DMS53 (cell line): ENCODE measurements at regions not wholly inside any gene's neighbourhood (a gene's known extent, or its start where the extent isn't known, plus 50 kb on each side); places are given as distances from the start of the nearest gene placed in this dataset.
A peak's percentile ranks its signal among the peaks of the same experiment; 100 is the strongest.

Source experiments
- DNase-seq: peaks from one replicate; lab custom pipeline; 2025; lab: John Stamatoyannopoulos, UW

GRCh38 chr4:23245203-23245832, 552.6 kb downstream of the GBA3 start:
- DNase-seq, result no peak

DNA sequence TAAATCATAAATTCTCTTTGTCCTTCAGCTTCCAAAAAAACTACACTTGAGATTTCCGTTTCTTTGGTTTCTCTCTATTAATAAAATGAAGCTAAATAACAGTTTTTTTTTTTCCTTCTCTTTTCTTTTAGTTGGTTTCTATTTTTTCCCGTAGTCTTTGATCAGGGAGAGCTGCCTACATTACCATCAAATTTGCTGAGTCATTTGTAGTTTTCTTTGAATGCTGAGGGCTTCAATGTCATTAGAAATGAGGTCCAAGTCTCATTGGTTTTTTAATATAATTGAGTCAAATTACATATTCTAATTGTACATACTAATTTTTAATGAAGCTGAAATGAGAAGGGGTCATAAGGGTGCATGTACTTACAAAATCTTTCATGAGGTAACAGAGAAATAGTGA, 550.2 kb downstream of the GBA3 start:
- DNase-seq, result peak; percentile 25

GRCh38 chr4:23241408-23241807, 548.7 kb downstream of the GBA3 start:
- no peak for DNase-seq

DNA sequence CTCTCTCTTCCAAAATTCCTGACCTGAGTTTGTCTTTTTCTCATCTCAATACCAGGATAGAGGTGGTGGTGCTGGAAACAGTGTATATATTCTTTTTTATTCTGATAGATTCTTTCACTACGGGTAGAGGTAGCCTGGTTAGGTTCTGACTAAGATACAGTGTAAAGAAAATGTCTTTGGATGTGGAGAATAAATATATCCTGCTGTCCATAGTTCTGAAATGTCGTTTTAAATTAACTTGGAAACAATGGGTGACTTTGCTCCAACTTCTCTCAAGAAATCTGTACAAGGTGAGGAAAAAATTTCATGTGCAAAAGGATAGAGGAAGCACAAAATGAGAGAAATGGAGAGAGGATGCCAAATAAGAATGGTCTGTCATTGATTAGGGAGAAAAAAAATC, 546.1 kb downstream of the GBA3 start:
- DNase-seq, result no peak

GRCh38 chr4:23237771-23238170, 545.0 kb downstream of the GBA3 start:
- no peak for DNase-seq

- no peak for DNase-seq
Measured at GRCh38 chr4:23235628-23236390, 543.1 kb downstream of the GBA3 start.

DNA sequence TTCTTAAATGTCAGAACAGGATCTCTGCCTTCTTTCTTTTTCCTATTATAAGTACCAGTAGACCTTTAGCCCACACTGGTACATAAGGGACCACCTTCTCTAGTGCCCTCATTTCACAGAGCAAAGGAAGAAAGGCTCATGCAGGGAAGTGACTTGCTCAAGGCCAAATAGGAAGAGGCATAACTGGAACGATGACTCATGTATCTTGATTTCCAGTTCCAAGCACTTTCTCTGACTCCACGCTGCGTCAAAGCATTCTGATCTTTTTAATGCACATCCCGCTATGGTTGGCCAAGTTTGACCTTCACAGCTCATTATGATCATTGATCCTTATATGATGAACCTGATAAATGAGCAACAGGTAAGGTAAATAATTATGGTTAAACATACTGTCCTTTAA, 542.0 kb downstream of the GBA3 start:
- no peak for DNase-seq

- DNase-seq, result no peak
Measured at GRCh38 chr4:23234018-23234417, 541.3 kb downstream of the GBA3 start.

DNA sequence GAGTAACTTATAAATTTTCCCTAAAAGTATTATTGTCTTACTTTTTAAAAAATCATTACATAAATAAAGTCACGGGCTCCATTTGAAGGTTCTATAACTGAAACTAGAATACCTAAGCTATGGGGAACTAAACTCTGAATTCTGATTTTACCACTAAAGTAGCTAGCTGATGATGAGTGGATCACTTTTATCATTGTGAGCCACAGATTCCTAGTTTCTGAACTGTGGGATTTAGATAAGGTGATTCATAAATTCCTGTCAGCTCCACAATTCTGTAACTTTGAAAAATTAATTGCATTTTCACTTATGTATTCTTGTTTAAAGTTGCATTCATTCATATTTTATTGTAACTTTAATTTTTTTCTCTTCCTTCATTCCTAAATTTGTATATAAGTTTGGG, 540.9 kb downstream of the GBA3 start:
- no peak for DNase-seq

DNA sequence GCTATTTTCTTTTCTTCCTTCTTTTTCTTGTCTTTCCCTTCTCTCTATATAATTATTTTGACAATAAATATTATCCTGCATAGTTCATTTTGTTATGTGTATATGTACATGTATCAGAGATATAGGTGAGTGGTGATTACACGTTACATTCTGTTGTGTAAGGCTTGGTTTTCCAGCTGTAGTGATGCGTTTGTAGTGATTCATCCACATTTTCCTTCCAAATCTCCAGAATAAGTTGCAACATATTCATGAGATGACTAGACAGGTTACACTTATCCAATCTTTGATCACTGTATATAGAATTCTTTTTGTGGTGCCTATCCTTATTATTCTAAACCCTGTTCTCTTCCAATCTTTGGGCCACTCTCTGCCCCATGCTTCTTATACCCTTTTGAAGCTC, 540.2 kb downstream of the GBA3 start:
- no peak for DNase-seq

DNA sequence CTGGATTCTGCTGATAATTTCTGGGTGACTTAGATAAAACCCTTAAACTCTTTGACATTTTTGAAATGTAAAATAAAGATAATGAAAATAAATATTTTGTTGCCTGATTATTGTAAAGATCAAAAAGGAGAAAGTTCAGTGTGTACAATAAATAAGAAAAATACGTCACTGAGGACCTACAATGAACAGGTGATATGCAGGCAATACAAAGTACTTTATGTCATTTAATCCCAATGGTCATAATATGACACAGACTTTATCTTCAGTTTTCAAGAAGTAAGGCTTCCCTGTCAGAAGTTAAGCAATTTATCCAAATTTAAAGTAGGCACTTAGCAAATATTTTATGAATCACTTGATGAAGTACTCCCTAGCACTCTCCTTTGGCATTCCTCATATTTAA, 532.8 kb downstream of the GBA3 start:
- DNase-seq, result no peak

GRCh38 chr4:23224684-23225420, 532.1 kb downstream of the GBA3 start:
- DNase-seq, result no peak

GRCh38 chr4:23220911-23221310, 528.2 kb downstream of the GBA3 start:
- DNase-seq, result no peak

- DNase-seq, result no peak
Measured at GRCh38 chr4:23219779-23220408, 527.2 kb downstream of the GBA3 start.

- DNase-seq, result no peak
Measured at GRCh38 chr4:23213198-23213597, 520.5 kb downstream of the GBA3 start.

GRCh38 chr4:23212558-23212957, 519.8 kb downstream of the GBA3 start:
- DNase-seq, result no peak

- no peak for DNase-seq
Measured at GRCh38 chr4:23207059-23207458, 514.3 kb downstream of the GBA3 start.

GRCh38 chr4:23202712-23203247, 510.0 kb downstream of the GBA3 start:
- DNase-seq, result no peak

- DNase-seq, result no peak
Measured at GRCh38 chr4:23194751-23195150, 502.0 kb downstream of the GBA3 start.

GRCh38 chr4:23174179-23174578, 481.4 kb downstream of the GBA3 start:
- no peak for DNase-seq

DNA sequence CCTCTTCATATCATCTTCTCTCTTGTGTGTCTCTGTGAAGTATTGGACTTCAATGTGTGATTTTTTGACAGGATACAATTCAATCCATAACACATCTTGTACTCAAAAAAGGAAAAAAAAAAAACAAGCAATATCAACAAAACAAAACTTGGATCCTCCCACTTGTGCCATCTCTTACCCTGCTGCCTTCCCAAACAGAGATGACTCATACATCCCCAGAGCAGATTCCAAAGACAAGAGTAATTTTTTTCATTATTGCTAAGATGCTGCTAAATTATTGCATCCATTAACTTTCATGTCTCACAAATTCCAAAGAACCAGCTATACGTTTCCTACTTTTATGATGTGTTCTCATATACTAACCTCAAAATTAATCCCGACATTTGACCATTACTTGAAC, 479.2 kb downstream of the GBA3 start:
- DNase-seq, result peak; percentile 15

DNA sequence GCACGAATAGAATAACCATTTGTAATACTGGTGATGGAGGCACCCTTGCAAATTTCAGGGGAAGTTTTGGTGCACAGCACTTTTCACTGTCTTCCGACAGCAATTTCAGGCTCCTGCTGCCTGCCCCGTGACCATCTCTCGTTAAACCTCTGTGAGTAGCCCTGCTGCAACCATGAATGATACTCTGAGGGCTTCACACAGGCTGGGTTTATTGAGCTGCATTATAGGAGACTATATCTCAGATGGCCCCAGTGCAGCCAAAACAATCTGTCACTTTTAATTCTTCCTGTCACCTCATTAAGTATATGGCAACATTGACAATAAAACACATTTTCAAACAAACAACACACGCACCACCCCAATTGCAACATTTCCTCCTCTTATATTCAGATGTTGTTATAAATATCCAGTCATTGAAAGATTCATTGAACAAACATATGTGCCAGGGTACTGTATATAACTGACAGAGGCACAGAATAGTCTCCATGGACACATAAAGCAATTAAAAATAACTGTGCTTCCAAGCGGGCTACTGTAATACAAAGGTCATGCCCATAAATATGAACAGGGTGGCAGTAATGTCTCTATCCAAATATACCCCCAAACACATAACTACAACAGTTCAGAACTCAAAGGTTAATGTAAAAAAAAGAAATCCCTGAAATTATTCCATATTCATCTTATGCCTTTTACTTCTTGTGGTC, 477.0 kb downstream of the GBA3 start:
- no peak for DNase-seq
